ENCODE measurements at regions not wholly inside any gene's neighbourhood (a gene's known extent, or its start where the extent isn't known, plus 50 kb on each side); places are given as distances from the start of the nearest gene placed in this dataset.
"Not testable (repeated sequence)": the region's sequence is repeated elsewhere in the genome, so short reads cannot be mapped to it uniquely, and the experiment has no call there.

GRCh38 chr15:25587616-25588340 is 149.0 kb upstream of the UBE3A start:
- Histone ChIP-seq H3K9me3 (no peaks in the 10 kb centered on the region), H3K27me3 (no peaks in the 10 kb centered on the region), H3K36me3 (no peaks in the 10 kb centered on the region), H3K27ac (no peak overlapping the region), H3K4me3 (no peak overlapping the region), H3K4me1 (no peaks in the 10 kb centered on the region)
- TF ChIP-seq CTCF (IDR thresholded peaks at IDR 0.05) (no peak), POLR2AphosphoS5 (IDR thresholded peaks at IDR 0.05; ENCODE audit: insufficient read depth in 1 of 2, low read depth in 1 of 2) (no peak), POLR2A (IDR thresholded peaks at IDR 0.05) (no peak)
- intact Hi-C loops (cut with DNase I), result no loop called here
- DNase-seq (ENCODE audit: extremely low spot score in 2 of 2), result no peak

GRCh38 chr15:25582886-25583285 is 144.1 kb upstream of the UBE3A start:
- no peak for DNase-seq (ENCODE audit: extremely low spot score in 2 of 2)
- intact Hi-C loops (cut with DNase I), result no loop called here
- TF ChIP-seq POLR2AphosphoS5 (IDR thresholded peaks at IDR 0.05; ENCODE audit: insufficient read depth in 1 of 2, low read depth in 1 of 2), result no peak
- Histone ChIP-seq H3K36me3 (no peaks in the 10 kb centered on the region), H3K9me3 (no peaks in the 10 kb centered on the region), H3K27me3 (no peaks in the 10 kb centered on the region), H3K4me3 (no peak overlapping the region), H3K27ac (no peak overlapping the region), H3K4me1 (no peaks in the 10 kb centered on the region)

GRCh38 chr15:25579127-25579526 is 140.3 kb upstream of the UBE3A start:
- intact Hi-C loops (cut with DNase I), result no loop called here
- no peak for TF ChIP-seq CTCF (IDR thresholded peaks at IDR 0.05)
- no peak for TF ChIP-seq POLR2AphosphoS5 (IDR thresholded peaks at IDR 0.05; ENCODE audit: insufficient read depth in 1 of 2, low read depth in 1 of 2)
- no peak for TF ChIP-seq POLR2A (IDR thresholded peaks at IDR 0.05)
- Histone ChIP-seq H3K36me3 (no peaks in the 10 kb centered on the region), H3K4me1 (no peaks in the 10 kb centered on the region), H3K9me3 (no peaks in the 10 kb centered on the region), H3K4me3 (no peak overlapping the region), H3K27me3 (no peaks in the 10 kb centered on the region), H3K27ac (no peak overlapping the region)
- no peak for DNase-seq (ENCODE audit: extremely low spot score in 2 of 2)

DNA sequence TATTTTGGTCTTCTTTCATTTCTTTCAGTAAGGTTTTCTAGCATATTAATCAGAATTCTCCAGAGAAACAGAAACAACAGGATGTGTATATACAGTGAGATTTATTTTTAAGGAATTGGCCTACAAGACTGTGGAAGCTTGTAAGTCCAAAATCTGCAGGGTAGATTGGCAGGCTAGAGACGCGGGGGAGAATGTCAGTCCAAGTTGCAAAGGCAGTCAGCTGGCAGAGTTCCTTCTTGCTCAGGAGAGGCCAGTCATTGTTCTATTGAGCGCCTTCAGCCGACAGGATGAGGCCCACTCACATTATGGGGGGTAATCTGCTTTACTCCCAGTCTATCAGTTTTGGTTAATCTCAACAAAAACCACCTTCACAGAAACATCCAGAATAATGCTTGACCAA is 133.4 kb upstream of the UBE3A start:
- TF ChIP-seq POLR2AphosphoS5 (IDR thresholded peaks at IDR 0.05; ENCODE audit: insufficient read depth in 1 of 2, low read depth in 1 of 2) (no peak), POLR2A (IDR thresholded peaks at IDR 0.05) (no peak), CTCF (IDR thresholded peaks at IDR 0.05) (no peak)
- intact Hi-C loops (cut with DNase I), result no loop called here
- Histone ChIP-seq H3K27me3 (no peaks in the 10 kb centered on the region), H3K27ac (no peak overlapping the region), H3K4me3 (no peak overlapping the region), H3K4me1 (no peaks in the 10 kb centered on the region), H3K9me3 (no peaks in the 10 kb centered on the region), H3K36me3 (no peaks in the 10 kb centered on the region)
- no peak for DNase-seq (ENCODE audit: extremely low spot score in 2 of 2)

GRCh38 chr15:25568751-25569150 is 129.9 kb upstream of the UBE3A start:
- intact Hi-C loops (cut with DNase I), result no loop called here
- H3K36me3 ChIP-seq, result no peaks in the 10 kb centered on the region
- no peak overlapping the region for H3K27ac ChIP-seq
- no peaks in the 10 kb centered on the region for H3K9me3 ChIP-seq
- no peaks in the 10 kb centered on the region for H3K27me3 ChIP-seq
- TF ChIP-seq POLR2A (IDR thresholded peaks at IDR 0.05) (no peak), POLR2AphosphoS5 (IDR thresholded peaks at IDR 0.05; ENCODE audit: insufficient read depth in 1 of 2, low read depth in 1 of 2) (no peak), CTCF (IDR thresholded peaks at IDR 0.05) (no peak)
- H3K4me1 ChIP-seq, result no peaks in the 10 kb centered on the region
- no peak for DNase-seq (ENCODE audit: extremely low spot score in 2 of 2)
- H3K4me3 ChIP-seq, result no peak overlapping the region

DNA sequence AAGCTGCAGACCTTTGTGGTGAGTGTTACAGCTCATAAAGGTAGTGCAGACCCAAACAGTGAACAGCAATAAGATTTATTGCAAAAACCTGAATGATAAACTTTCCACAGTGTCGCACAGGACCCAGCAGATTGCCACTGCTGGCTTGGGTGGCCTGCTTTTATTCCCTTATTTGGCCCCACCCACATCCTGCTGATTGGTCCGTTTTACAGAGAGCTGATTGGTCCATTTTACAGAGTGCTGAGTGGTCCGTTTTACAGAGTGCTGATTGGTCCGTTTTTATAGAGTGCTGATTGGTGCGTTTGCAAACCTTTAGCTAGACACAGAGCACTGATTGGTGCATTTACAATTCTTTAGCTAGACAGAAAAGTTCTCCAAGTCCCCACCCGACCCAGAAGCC is 127.7 kb upstream of the UBE3A start:
- DNase-seq (ENCODE audit: extremely low spot score in 2 of 2); H3K27me3 ChIP-seq; H3K9me3 ChIP-seq; H3K4me1 ChIP-seq; H3K4me3 ChIP-seq; intact Hi-C loops (cut with DNase I); H3K27ac ChIP-seq; H3K36me3 ChIP-seq: not testable (repeated sequence)
